ENCODE measurements at regions not wholly inside any gene's neighbourhood (a gene's known extent, or its start where the extent isn't known, plus 50 kb on each side); places are given as distances from the start of the nearest gene placed in this dataset.

DNA sequence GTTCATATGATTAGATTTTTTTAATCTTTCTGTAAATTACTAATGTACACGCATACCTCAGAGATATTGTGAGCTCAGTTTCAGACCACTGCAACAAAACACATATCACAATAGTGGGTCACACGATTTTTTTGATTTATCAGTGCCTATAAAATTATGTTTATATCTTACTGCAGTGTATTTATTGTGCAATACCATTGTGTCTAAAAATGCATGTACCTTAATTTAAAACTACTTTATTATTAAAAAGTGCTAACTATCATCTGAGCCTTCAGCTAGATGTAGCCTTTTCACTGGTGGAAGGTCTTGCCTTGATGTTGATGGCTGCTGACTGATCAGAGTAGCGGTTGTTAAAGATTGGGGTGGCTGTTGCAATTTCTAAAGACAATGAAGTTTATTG, 918.8 kb upstream of the CHORDC1 start:
- H3K27me3 Mint-ChIP-seq = no peaks in the 10 kb centered on the region
- H3K4me3 Mint-ChIP-seq = no peak overlapping the region

DNA sequence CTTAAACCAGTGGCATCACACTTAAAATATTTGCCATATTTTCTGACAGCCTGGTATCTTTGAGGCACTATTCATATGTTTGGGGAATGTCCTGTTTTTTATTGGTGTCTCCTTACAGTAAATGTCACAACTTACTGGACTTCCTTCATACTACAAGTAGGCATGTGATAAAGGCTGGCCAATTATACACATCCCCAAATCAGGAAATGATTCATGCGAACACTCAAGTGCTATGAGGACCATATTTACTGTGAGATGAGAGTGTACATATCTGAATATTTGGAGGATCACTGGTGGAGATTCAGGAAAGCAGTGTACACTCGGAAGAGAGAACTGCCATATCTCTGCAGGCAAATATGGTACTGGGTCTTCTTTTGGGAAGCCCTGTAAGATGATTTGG, 913.8 kb upstream of the CHORDC1 start:
- Histone ChIP-seq H2AFZ (ENCODE audit: insufficient read depth, low read depth, low read length, poor library complexity, severe bottlenecking) (no peak overlapping the region), H3K27ac (ENCODE audit: low read length in 2 of 2) (no peak overlapping the region), H3K27me3 (replicated peaks in 1 of 4; ENCODE audit: control extremely low read depth in 1 of 4, control insufficient read depth in 3 of 4, insufficient read depth in 4 of 4, low read length in 3 of 4) (no peaks in the 10 kb centered on the region), H3K4me1 (ENCODE audit: control insufficient read depth in 2 of 2, insufficient read depth in 2 of 2, low read length in 2 of 2) (no peaks in the 10 kb centered on the region), H4K20me1 (ENCODE audit: control insufficient read depth, insufficient read depth, low read length, poor library complexity, severe bottlenecking) (no peaks in the 10 kb centered on the region), H3K9me3 (ENCODE audit: control extremely low read depth in 1 of 3, control insufficient read depth in 2 of 3, insufficient read depth in 1 of 3, low read length in 2 of 3) (no peaks in the 10 kb centered on the region), H3K79me2 (ENCODE audit: control insufficient read depth, insufficient read depth, low read length) (no peaks in the 10 kb centered on the region), H3K4me3 (ENCODE audit: control extremely low read depth in 1 of 5, extremely low read depth in 1 of 5, insufficient read depth in 1 of 5, low read depth in 2 of 5, low read length in 4 of 5) (no peak overlapping the region), H3K9ac (ENCODE audit: low read length) (no peak overlapping the region), H3K36me3 (replicated peaks in 1 of 2; ENCODE audit: control extremely low read depth in 1 of 2, control insufficient read depth in 1 of 2, extremely low read depth in 1 of 2, insufficient read depth in 2 of 2, low read length in 1 of 2) (no peaks in the 10 kb centered on the region), H3K4me2 (replicated peaks; ENCODE audit: low read depth, low read length, poor library complexity, severe bottlenecking) (no peak overlapping the region)
- no peaks in the 10 kb centered on the region for H3K27me3 Mint-ChIP-seq
- H3K9me3 Mint-ChIP-seq (ENCODE audit: insufficient read depth) = peaks cover 7% of the 10 kb centered on the region
- H3K4me1 Mint-ChIP-seq = no peaks in the 10 kb centered on the region
- DNase-seq = no peak
- intact Hi-C loops (cut with micrococcal nuclease) = no loop called here
- ChIA-PET CTCF (no interaction called here), POLR2A (no interaction called here)
- ATAC-seq (ENCODE audit: low read depth) = no peak
- no peak overlapping the region for H3K4me3 Mint-ChIP-seq
- no CpG with 5 or more reads among the region's 2 CpGs for WGBS (ENCODE audit: insufficient coverage)
- H3K27ac Mint-ChIP-seq = no peak overlapping the region
- no peak for TF ChIP-seq EZH2 (IDR thresholded peaks at IDR 0.05; ENCODE audit: borderline replicate concordance, insufficient read depth, low read depth, low read length, poor library complexity, severe bottlenecking)
- TF ChIP-seq, protein P1, sequence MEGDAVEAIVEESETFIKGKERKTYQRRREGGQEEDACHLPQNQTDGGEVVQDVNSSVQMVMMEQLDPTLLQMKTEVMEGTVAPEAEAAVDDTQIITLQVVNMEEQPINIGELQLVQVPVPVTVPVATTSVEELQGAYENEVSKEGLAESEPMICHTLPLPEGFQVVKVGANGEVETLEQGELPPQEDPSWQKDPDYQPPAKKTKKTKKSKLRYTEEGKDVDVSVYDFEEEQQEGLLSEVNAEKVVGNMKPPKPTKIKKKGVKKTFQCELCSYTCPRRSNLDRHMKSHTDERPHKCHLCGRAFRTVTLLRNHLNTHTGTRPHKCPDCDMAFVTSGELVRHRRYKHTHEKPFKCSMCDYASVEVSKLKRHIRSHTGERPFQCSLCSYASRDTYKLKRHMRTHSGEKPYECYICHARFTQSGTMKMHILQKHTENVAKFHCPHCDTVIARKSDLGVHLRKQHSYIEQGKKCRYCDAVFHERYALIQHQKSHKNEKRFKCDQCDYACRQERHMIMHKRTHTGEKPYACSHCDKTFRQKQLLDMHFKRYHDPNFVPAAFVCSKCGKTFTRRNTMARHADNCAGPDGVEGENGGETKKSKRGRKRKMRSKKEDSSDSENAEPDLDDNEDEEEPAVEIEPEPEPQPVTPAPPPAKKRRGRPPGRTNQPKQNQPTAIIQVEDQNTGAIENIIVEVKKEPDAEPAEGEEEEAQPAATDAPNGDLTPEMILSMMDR (IDR thresholded peaks at IDR 0.05) = no peak

More for the DNA sequence above, 918.8 kb upstream of the CHORDC1 start:
- ChIA-PET CTCF (no interaction called here), POLR2A (no interaction called here)
- Histone ChIP-seq H3K36me3 (replicated peaks in 1 of 2; ENCODE audit: control extremely low read depth in 1 of 2, control insufficient read depth in 1 of 2, extremely low read depth in 1 of 2, insufficient read depth in 2 of 2, low read length in 1 of 2) (no peaks in the 10 kb centered on the region), H3K27ac (ENCODE audit: low read length in 2 of 2) (no peak overlapping the region), H3K4me3 (ENCODE audit: control extremely low read depth in 1 of 5, extremely low read depth in 1 of 5, insufficient read depth in 1 of 5, low read depth in 2 of 5, low read length in 4 of 5) (no peak overlapping the region), H3K4me2 (replicated peaks; ENCODE audit: low read depth, low read length, poor library complexity, severe bottlenecking) (no peak overlapping the region), H3K27me3 (replicated peaks in 1 of 4; ENCODE audit: control extremely low read depth in 1 of 4, control insufficient read depth in 3 of 4, insufficient read depth in 4 of 4, low read length in 3 of 4) (no peaks in the 10 kb centered on the region), H3K79me2 (ENCODE audit: control insufficient read depth, insufficient read depth, low read length) (no peaks in the 10 kb centered on the region), H3K9me3 (ENCODE audit: control extremely low read depth in 1 of 3, control insufficient read depth in 2 of 3, insufficient read depth in 1 of 3, low read length in 2 of 3) (no peaks in the 10 kb centered on the region), H2AFZ (ENCODE audit: insufficient read depth, low read depth, low read length, poor library complexity, severe bottlenecking) (no peak overlapping the region), H4K20me1 (ENCODE audit: control insufficient read depth, insufficient read depth, low read length, poor library complexity, severe bottlenecking) (no peaks in the 10 kb centered on the region), H3K4me1 (ENCODE audit: control insufficient read depth in 2 of 2, insufficient read depth in 2 of 2, low read length in 2 of 2) (no peaks in the 10 kb centered on the region), H3K9ac (ENCODE audit: low read length) (no peak overlapping the region)
- Mint-ChIP-seq H3K9me3 (ENCODE audit: insufficient read depth) (no peaks in the 10 kb centered on the region), H3K27ac (no peak overlapping the region), H3K4me1 (no peaks in the 10 kb centered on the region)
- 100% methylated on average over 1 of the region's 3 CpGs for WGBS (ENCODE audit: insufficient coverage)
- intact Hi-C loops (cut with micrococcal nuclease) = no loop called here
- ATAC-seq (ENCODE audit: low read depth) (no peak), DNase-seq (no peak)
- no peak for TF ChIP-seq EZH2 (IDR thresholded peaks at IDR 0.05; ENCODE audit: borderline replicate concordance, insufficient read depth, low read depth, low read length, poor library complexity, severe bottlenecking)
- TF ChIP-seq, protein P1 (IDR thresholded peaks at IDR 0.05) = no peak
